ENCODE measurements at regions not wholly inside any gene's neighbourhood (a gene's known extent, or its start where the extent isn't known, plus 50 kb on each side); places are given as distances from the start of the nearest gene placed in this dataset.
"Not testable (repeated sequence)": the region's sequence is repeated elsewhere in the genome, so short reads cannot be mapped to it uniquely, and the experiment has no call there.

DNA sequence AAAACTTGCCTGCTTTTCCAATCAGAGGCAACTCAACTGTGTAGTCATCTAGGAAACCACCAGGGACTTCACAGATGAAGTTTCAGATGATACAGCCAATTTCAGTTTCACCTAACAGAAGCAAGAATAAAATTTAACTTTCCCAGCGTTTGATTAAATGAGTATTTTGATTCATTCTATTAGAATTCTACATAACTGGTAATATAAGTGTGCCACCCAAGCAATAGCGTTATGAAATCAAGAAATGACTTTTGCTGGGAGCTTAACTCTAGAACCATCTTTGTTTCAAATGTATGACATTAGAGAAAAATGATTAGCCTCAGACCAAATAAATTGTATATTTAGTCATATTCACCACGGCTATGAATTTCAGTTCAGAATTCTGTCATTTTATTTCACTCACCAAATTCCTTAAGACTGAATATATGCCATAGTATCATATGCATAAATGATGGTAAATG, 239.3 kb downstream of the NRIP1 start:
- peak; percentile 39 to 65 (median 42) for DNase-seq

DNA sequence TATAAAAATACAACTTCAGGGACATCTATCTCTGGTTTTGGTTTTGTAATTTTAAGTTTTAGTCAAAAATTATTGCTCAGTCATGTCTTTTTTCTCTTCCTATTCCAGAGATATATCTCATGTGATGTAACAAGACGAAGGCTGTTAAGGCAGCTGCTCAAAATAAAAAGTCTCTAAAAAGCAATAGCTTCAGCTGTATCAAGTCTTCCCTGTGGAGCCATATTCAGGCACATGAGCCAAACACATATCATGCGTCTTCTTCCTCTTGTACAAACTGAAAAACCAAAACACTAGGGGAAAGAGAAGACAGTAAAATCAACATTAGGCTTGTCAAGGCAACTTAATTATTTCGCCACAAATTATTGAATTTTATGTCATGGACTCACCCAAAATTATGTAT, 240.7 kb downstream of the NRIP1 start:
- DNase-seq = no peak

DNA sequence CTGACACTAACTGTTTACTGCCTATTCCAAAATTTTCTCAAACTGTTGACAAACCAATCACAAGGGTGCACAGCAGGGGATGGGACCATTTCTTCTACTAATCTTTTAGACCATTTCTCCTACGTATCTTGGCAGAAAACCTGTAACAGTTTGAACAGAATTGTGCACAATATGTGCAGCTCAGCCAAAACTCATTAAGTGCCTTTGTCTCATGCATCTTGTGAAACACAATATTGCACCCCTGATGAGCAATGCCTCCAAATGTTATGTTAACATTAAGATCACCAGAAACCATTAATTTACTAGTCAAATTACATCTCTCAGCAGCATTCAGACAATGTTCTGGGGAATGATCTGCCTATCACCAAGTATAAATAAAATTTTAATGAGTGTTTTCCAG, 247.5 kb downstream of the NRIP1 start:
- DNase-seq = no peak

DNA sequence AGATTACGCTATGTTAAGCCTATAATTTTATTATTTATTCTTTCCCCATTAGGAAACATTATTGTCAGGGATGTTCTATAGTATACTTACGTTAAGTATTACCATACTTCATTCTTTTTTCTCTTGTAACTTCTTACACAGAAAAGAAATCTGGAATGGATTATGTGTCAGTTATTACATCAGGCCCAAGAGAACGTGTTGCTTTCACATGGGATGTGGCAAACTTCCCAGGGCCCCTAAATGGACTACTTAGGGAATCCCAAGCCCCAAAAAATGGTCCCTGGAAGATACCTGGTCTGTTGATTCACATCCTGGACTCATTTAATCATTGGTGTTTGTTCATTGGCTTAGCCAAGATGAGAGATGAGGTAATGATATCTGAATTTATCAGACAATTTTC, 249.8 kb downstream of the NRIP1 start:
- DNase-seq = no peak

- DNase-seq = no peak
Observed at GRCh38 chr21:14814282-14814681, 250.5 kb downstream of the NRIP1 start.

- not testable (repeated sequence) for DNase-seq
Observed at GRCh38 chr21:14804170-14804569, 258.1 kb upstream of the SAMSN1 start.

DNA sequence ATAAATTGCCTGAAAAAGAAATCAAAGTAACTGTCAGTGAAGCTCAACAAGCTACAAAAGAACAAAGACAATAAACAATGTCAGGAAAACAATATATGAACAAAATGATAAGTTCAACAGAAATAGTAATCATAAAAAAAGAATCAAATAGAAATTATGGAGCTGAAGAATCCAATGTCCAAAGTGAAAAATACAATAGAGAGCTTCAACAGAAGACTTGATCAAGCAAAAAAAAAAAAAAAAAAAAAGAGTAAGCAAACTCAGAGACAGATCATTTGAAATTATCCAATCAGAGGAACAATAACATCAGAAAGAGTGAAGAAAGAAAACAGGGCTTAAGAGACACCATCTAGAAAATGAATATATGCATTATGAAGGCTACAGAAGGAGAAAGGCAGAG, 251.4 kb upstream of the SAMSN1 start:
- no peak for DNase-seq

DNA sequence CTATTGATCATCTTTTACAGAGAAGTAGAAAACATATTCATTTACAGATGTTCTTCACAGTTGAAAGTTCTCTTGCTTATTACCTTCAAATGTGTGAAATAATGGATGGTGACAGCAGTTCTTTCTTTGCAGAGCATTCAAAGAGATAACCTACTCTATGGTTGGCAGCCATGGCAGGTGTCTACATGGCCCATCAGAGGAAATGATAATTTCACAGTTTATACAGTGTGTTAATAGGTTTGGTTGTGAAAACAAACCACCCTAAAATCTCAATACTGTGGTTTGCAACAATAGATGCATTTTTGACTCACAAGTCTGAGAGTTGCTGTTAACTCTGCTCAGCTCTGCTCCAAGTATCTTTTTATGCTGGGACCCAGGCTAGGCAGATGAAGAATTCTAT, 241.2 kb upstream of the SAMSN1 start:
- DNase-seq = no peak

- DNase-seq = no peak
Observed at GRCh38 chr21:14785679-14786078, 239.6 kb upstream of the SAMSN1 start.

- peak; percentile 80 to 86 (median 85) for DNase-seq
Observed at GRCh38 chr21:14773777-14774345, 227.7 kb upstream of the SAMSN1 start.

DNA sequence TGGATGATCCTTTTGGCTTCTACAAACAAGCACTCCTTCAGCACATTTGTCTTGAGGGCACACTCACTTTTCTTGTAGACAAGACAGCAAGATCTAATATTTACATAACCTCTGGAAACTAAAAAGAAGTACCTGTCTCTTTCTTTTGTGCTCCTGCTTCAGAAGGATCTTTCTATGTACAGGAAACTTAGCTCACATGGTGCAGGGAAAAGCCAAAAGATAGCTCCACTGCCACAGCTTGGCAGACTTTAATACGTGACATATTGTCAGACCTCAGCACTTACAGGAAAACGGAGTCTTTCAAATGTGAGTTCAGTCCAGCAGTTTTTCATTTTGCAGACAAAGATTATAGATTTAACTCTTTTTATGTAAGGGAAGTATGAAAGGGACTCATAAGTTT, 225.5 kb upstream of the SAMSN1 start:
- no peak for DNase-seq

- DNase-seq = peak in 1 of 3 donors; percentile 27
Observed at GRCh38 chr21:14768042-14768441, 221.9 kb upstream of the SAMSN1 start.

- no peak for DNase-seq
Observed at GRCh38 chr21:14767192-14767852, 221.2 kb upstream of the SAMSN1 start.

DNA sequence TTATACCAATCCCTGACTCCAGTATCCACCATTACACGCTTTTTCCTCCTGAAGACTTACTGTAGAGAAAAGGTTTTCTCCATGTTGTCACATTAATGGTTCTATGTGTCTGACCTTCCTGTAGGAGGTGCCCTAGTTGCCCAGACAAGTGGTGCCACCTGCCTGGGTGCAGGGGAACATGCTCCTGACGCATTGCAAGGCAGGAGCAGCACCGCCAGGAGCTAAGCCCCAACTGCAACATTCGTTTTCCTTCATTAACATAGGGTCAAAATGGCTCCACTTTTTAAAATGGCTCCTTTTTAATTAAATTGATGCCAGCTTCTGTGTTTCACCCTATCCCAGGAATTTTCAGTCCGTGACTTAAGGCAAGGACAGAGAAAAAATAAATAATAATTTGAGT, 220.1 kb upstream of the SAMSN1 start:
- no peak for DNase-seq

DNA sequence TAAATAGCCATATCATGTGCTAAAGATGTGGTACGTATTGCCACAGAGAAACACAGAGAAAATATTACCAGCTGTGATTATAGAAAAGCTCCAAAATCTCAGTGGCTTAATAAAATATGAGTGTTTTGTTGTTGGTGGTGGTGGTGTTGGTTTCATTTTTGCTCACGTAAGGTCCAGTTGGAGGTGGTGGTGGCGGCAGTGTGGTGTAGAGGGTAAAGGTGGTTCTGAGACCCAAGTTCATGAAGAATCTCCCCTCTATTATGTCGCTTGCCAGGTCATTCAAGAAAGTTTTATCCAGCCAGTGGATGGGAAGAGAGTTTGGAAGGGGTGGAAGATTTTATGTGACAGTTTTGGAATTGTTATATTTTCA, 217.6 kb upstream of the SAMSN1 start:
- DNase-seq = no peak

DNA sequence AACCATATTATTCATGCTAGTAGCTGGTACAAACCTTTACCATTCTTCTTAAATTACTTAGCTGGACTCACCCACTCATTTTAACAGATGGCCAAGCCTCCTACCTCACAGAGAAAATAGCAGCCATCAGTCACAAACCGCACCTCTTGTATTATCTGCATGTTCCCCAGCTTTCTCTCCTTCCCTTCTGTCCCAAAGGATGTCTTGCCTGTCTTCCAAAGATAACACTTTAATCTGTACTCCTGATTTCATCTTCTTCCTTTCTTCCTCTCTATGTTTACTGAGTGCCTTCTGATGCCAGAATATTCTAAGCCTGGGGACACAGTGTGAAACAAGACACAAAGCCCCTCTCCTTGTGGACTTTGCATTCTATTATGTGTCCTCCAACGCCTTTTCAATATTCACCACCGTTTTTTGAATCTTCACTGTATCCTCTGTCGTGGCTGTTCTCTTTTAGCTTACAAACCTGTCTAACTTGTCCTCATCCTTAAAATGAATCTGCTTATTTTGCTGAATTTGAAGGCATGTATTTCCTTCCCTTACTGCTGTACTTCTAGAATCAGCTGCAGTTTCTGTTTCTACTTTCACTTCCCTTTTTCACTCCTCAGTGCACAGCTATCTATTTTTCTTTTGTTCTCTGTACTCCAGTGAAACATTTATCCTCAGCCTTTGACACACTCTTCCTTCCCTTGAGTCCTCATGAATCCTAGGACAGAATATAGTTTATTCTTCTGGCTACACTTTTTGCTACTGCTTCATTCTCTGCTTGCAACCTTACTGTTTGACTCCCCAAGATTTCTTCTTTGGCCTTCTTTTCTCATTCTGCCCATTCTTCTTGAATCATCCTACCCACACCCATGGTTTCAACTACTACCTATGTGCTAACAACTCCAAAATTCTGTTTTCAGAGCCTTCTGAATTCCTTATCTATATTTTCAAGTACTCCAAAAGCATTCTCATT, 216.9 kb upstream of the SAMSN1 start:
- DNase-seq = peak; percentile 58 to 86 (median 82)

DNA sequence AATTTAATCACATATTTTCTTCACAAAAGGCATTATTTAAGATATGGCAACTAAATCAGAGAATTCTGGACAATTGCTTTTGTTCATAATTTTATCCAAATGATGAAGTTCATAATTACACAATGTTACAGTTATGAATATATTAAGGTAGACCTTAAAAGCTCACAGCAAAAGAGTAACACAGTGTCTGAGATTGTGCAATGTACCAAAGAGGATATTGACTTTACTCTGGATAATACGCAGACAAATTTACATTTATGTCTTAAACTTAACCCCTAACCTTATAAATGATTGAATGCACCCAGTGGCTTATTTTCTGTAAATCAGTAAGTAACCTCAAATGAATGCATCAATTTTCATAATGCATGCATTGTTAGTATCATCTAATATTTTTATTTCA, 216.2 kb upstream of the SAMSN1 start:
- DNase-seq = peak in 1 of 3 donors; percentile 27

- no peak for DNase-seq
Observed at GRCh38 chr21:14759285-14759684, 213.2 kb upstream of the SAMSN1 start.

- no peak for DNase-seq
Observed at GRCh38 chr21:14758849-14759248, 212.7 kb upstream of the SAMSN1 start.

DNA sequence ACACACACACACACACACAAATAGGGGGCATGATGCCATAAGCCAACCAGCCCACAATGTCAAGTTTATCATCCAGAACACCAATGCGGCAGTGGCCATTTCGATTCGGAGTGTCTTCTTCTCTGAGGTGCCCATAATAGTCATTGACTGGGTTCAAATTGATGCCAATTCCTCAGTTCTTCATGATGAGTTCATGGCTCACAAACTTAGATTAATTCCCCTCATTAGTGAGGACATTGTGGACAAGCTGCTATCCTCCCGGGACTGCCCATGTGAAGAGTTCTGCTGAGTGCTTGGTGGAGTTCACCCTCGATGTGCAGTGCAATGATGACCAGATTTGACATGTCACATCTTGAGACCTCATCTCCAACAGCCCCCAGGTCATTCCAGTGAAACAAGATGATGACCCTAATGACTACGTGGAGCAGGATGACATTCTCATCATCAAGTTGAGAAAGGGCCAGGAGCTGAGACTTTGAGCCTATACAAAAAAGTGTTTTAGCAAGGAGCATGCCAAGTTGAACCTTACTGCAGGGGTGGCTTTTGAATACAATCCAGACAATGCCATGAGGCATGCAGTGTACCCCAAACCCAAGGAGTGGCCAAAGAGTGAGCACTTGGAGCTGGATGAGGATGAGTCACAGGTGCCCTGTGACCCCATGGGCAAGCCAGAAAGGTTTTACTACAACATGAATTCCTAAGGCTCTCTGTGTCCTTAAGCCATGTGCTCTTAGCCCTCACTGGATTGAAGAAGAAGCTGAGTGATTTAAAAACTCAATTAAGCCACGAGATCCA, 211.6 kb upstream of the SAMSN1 start:
- peak in 1 of 3 donors; percentile 13 for DNase-seq

DNA sequence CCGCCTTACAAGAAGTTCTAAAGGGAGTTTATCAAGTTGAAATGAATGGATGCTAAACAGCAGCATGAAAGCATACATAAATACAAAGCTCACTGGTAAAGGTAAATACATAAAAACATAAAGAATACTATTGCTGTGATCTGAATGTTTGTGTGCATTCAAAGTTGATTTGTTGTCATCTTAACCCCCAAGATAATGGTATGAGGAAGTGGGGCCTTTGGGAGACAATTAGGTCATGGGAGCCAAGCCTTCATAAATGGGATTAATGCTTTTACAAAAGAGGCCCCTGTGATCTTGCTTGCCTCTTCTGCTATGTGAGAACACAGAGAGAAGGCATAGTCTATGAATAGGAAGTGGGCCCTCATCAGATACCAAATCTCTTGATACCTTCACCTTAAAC, 209.0 kb upstream of the SAMSN1 start:
- DNase-seq = no peak

GRCh38 chr21:14754682-14755081, 208.6 kb upstream of the SAMSN1 start:
- no peak for DNase-seq

DNA sequence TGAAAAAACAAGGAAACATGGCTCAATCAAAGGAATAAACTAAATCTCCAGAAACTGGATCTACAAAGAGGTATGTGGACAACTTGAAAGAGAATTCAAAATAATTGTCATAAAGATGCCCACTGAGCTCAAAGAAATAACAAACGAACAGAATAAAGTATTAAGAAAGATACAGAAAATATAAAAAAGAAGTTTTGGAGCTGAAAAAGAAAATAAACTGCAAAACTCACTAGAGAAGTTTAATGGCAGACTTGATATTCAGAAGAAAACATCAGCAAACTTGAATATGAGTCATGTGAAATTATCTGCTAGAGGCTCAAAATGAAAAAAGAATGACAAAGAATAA, 208.1 kb upstream of the SAMSN1 start:
- no peak for DNase-seq

Data from suppressor macrophage treated with lipopolysaccharide for 1 hour (primary cell).